IMR-90 (cell line): ENCODE measurements at regions not wholly inside any gene's neighbourhood (a gene's known extent, or its start where the extent isn't known, plus 50 kb on each side); places are given as distances from the start of the nearest gene placed in this dataset.
A peak's percentile ranks its signal among the peaks of the same experiment; 100 is the strongest.

Source experiments
- ATAC-seq: fragments of 200-7000 bp; cut with Tn5 transposase; 2 replicates; pipeline ENCODE4 v1.9.1; 2020; ENCODE audit warnings: low read depth, mild to moderate bottlenecking, moderate library complexity
- BruUV-seq: library from RNA; stranded (reverse); fragments of 400-500 nt; replicated peaks from 2 replicates; lab custom pipeline; 2021; lab: Mats Ljungman, UMichigan
- CTCF ChIA-PET: fragments of 300-600 bp; formaldehyde crosslinking; extraction: SDS; loops from one replicate; lab custom pipeline; 2021; ENCODE audit warnings: antibody characterized with exemption; lab: Yijun Ruan, JAX
- POLR2A ChIA-PET: fragments of 300-600 bp; sonication (Branson Sonifier 250); formaldehyde crosslinking; loops from one replicate; lab custom pipeline; 2022; ENCODE audit warnings: antibody characterized with exemption; ENCODE audit not compliant: unreplicated experiment; lab: Charles Lee
- DNase-seq: peaks from one replicate; pipeline ENCODE4 v3.0.0; 2013
- H2AFZ ChIP-seq: replicated peaks from 2 replicates; pipeline ENCODE3; 2013; ENCODE audit warnings: low read length, mild to moderate bottlenecking; ENCODE audit not compliant: poor library complexity
- H2AK5ac ChIP-seq: 2 replicates; pipeline ENCODE4 v1.6.1; 2013; ENCODE audit warnings: low read depth, low read length, inconsistent platforms
- H2AK9ac ChIP-seq: replicated peaks from 2 replicates; pipeline ENCODE3; 2013; ENCODE audit warnings: mild to moderate bottlenecking, low read depth, low read length, moderate library complexity; ENCODE audit not compliant: poor library complexity
- H2BK120ac ChIP-seq: 2 replicates; pipeline ENCODE4 v1.6.1; 2013; ENCODE audit warnings: low read depth, low read length, inconsistent platforms
- H2BK15ac ChIP-seq: 3 replicates; pipeline ENCODE4 v1.6.1; 2013; ENCODE audit warnings: low read depth, low read length, inconsistent platforms
- H2BK20ac ChIP-seq: 2 replicates; pipeline ENCODE4 v1.6.1; 2013; ENCODE audit warnings: low read depth, mild to moderate bottlenecking, inconsistent platforms, low read length, moderate library complexity
- H2BK5ac ChIP-seq: 2 replicates; pipeline ENCODE4 v1.6.1; 2013; ENCODE audit warnings: mild to moderate bottlenecking, low read depth, low read length, inconsistent platforms; ENCODE audit not compliant: poor library complexity, severe bottlenecking
- H3K14ac ChIP-seq: replicated peaks from 2 replicates; pipeline ENCODE4 v1.6.1; 2013; ENCODE audit warnings: low read depth, low read length, inconsistent platforms
- H3K18ac ChIP-seq: 2 replicates; pipeline ENCODE4 v1.6.1; 2013; ENCODE audit warnings: low read depth, low read length, control low read depth
- H3K23ac ChIP-seq: 2 replicates; pipeline ENCODE4 v1.6.1; 2013; ENCODE audit warnings: low read depth, low read length, inconsistent platforms
- H3K27ac ChIP-seq: 2 replicates; pipeline ENCODE4 v1.5.1; 2013; ENCODE audit warnings: mild to moderate bottlenecking, control low read depth, low read length; ENCODE audit not compliant: insufficient read depth
- H3K27me3 ChIP-seq: 2 replicates; pipeline ENCODE4 v1.6.1; 2013; ENCODE audit warnings: low read length; ENCODE audit not compliant: control insufficient read depth, insufficient read depth
- H3K36me3 ChIP-seq: 2 replicates; pipeline ENCODE4 v1.6.1; 2013; ENCODE audit warnings: low read length, mixed read lengths; ENCODE audit not compliant: control insufficient read depth, insufficient read depth
- H3K4ac ChIP-seq: 2 replicates; pipeline ENCODE4 v1.6.1; 2013; ENCODE audit warnings: low read depth, low read length, inconsistent platforms
- H3K4me1 ChIP-seq: 2 replicates; pipeline ENCODE4 v1.6.1; 2013; ENCODE audit warnings: low read length, mixed read lengths; ENCODE audit not compliant: control insufficient read depth, insufficient read depth
- H3K4me2 ChIP-seq: 2 replicates; pipeline ENCODE4 v1.6.1; 2013; ENCODE audit warnings: low read depth, mild to moderate bottlenecking, control low read depth, low read length, moderate library complexity
- H3K4me3 ChIP-seq: 2 replicates; pipeline ENCODE4 v1.5.1; 2013; ENCODE audit warnings: low read depth, mild to moderate bottlenecking, control low read depth, low read length, moderate library complexity; ENCODE audit not compliant: insufficient read depth
- H3K56ac ChIP-seq: 2 replicates; pipeline ENCODE4 v1.6.1; 2013; ENCODE audit warnings: low read length, inconsistent platforms; ENCODE audit not compliant: insufficient read depth; ENCODE audit errors: extremely low read depth
- H3K79me1 ChIP-seq, 2 experiments: 2 replicates each; pipeline ENCODE4 v1.6.1; 2013; ENCODE audit warnings: low read length in 2 of 2, inconsistent platforms in 1 of 2, low read depth in 1 of 2
- H3K9ac ChIP-seq: 2 replicates; pipeline ENCODE4 v1.6.1; 2013; ENCODE audit warnings: low read depth, low read length, control low read depth
- H3K9me1 ChIP-seq: 2 replicates; pipeline ENCODE4 v1.6.1; 2013; ENCODE audit warnings: low read length, inconsistent platforms; ENCODE audit not compliant: insufficient read depth
- H3K9me3 ChIP-seq: 2 replicates; pipeline ENCODE4 v1.6.1; 2013; ENCODE audit warnings: low read length; ENCODE audit not compliant: control insufficient read depth, insufficient read depth
- H4K20me1 ChIP-seq: 2 replicates; pipeline ENCODE4 v1.6.1; 2013; ENCODE audit warnings: low read length, inconsistent platforms; ENCODE audit not compliant: insufficient read depth
- H4K5ac ChIP-seq: 2 replicates; pipeline ENCODE4 v1.6.1; 2013; ENCODE audit warnings: mild to moderate bottlenecking, low read depth, low read length, control low read depth
- H4K8ac ChIP-seq, 2 experiments: 2 replicates each; pipeline ENCODE4 v1.6.1; 2013; ENCODE audit warnings: low read depth in 2 of 2, low read length in 2 of 2, control low read depth in 1 of 2, inconsistent platforms in 1 of 2
- H4K91ac ChIP-seq: 2 replicates; pipeline ENCODE4 v1.6.1; 2013; ENCODE audit warnings: low read depth, low read length, inconsistent platforms; ENCODE audit not compliant: insufficient read depth
- BHLHE40 ChIP-seq: fragments of 150-350 bp; IDR thresholded peaks from 2 replicates; pipeline ENCODE4 v1.6.1; 2016; ENCODE audit warnings: mild to moderate bottlenecking, low read depth, low read length
- CEBPB ChIP-seq: IDR thresholded peaks from 2 replicates; pipeline ENCODE4 v1.6.1; 2012; ENCODE audit warnings: low read depth, low read length, improper control_type of control experiment
- CHD1 ChIP-seq: IDR thresholded peaks from 2 replicates; pipeline ENCODE4 v1.6.1; 2012; ENCODE audit warnings: low read depth, low read length, improper control_type of control experiment
- CTCF ChIP-seq: conservative IDR thresholded peaks from 2 replicates; pipeline ENCODE4 v1.5.1; 2012; ENCODE audit warnings: mild to moderate bottlenecking, low read depth, low read length, improper control_type of control experiment
- ELK1 ChIP-seq: fragments of 150-350 bp; IDR thresholded peaks from 2 replicates; pipeline ENCODE4 v1.6.1; 2016; ENCODE audit warnings: low read depth, mild to moderate bottlenecking, low read length, moderate library complexity, borderline replicate concordance
- FOS ChIP-seq: fragments of 150-350 bp; IDR thresholded peaks from 2 replicates; pipeline ENCODE4 v1.6.1; 2016; ENCODE audit warnings: low read depth, low read length
- MAFK ChIP-seq: IDR thresholded peaks from 2 replicates; pipeline ENCODE4 v1.6.1; 2012; ENCODE audit warnings: low read depth, low read length, improper control_type of control experiment
- MAZ ChIP-seq: IDR thresholded peaks from 2 replicates; pipeline ENCODE4 v1.6.1; 2012; ENCODE audit warnings: low read depth, mild to moderate bottlenecking, low read length, improper control_type of control experiment, moderate library complexity, borderline replicate concordance
- MXI1 ChIP-seq: IDR thresholded peaks from 2 replicates; pipeline ENCODE4 v1.6.1; 2012; ENCODE audit warnings: low read depth, mild to moderate bottlenecking, low read length, moderate library complexity, borderline replicate concordance
- NFE2L2 ChIP-seq: fragments of 150-350 bp; IDR thresholded peaks from 2 replicates; pipeline ENCODE4 v1.6.1; 2016; ENCODE audit warnings: low read depth, mild to moderate bottlenecking, low read length
- SMC3 ChIP-seq: fragments of 150-350 bp; IDR thresholded peaks from 2 replicates; pipeline ENCODE4 v1.6.1; 2016; ENCODE audit warnings: low read depth, mild to moderate bottlenecking, antibody characterized with exemption, low read length, moderate library complexity
- USF2 ChIP-seq: fragments of 150-350 bp; IDR thresholded peaks from 2 replicates; pipeline ENCODE4 v1.6.1; 2017; ENCODE audit warnings: mild to moderate bottlenecking, antibody characterized with exemption, low read length, low read depth
- WGBS, 2 experiments: methylation state at CpG; one replicate each; pipeline versions ENCODE4 v1.1.5 to v1.1.7; 2013; ENCODE audit warnings: missing lambda C conversion rate in 2 of 2; ENCODE audit not compliant: insufficient read length in 1 of 2; ENCODE audit errors: extremely low coverage in 2 of 2; 5-methylcytosine and 5-hydroxymethylcytosine counted together
- dilution Hi-C: fragments of 300-500 bp; cut with HindIII; formaldehyde crosslinking; loops from one replicate; pipeline ENCODE4 v1.14.3; 2018; ENCODE audit warnings: low sequenced_read_pairs; ENCODE audit not compliant: unreplicated experiment
- in situ Hi-C: fragments of 300-500 bp; cut with MboI; formaldehyde crosslinking; loops from 3 replicates; pipeline ENCODE4 v1.14.3; 2019; ENCODE audit warnings: low sequenced_read_pairs, inconsistent platforms, mixed read lengths
- intact Hi-C: fragments of 100-400 bp; cut with micrococcal nuclease; formaldehyde crosslinking; loops from 2 replicates; pipeline ENCODE4 v1.10.0; 2022

- Histone ChIP-seq H2BK15ac (no peak overlapping the region), H2BK5ac (no peak overlapping the region), H2BK120ac (peak overlapping the region; percentile 73), H4K91ac (no peak overlapping the region), H4K5ac (no peak overlapping the region), H2AK5ac (no peak overlapping the region), H3K36me3 (no peaks in the 10 kb centered on the region), H4K20me1 (no peaks in the 10 kb centered on the region), H3K27me3 (no peaks in the 10 kb centered on the region), H3K14ac (peak overlapping the region; percentile 52; the same call in 1 of the 2 replicates), H3K4me2 (no peak overlapping the region), H3K9ac (no peak overlapping the region), H3K56ac (no peak overlapping the region), H2AFZ (peak overlapping the region; percentile 5), H3K9me3 (no peaks in the 10 kb centered on the region), H3K27ac (no peak overlapping the region), H3K4ac (peak overlapping the region; percentile 81; the same call in 1 of the 2 replicates), H3K23ac (peak overlapping the region; percentile 38; the same call in 1 of the 2 replicates), H2BK20ac (peak overlapping the region; percentile 74; the same call in 1 of the 2 replicates), H3K4me3 (no peak overlapping the region), H3K9me1 (0 out of 2 replicates have a peak, but pooled peaks cover 7% of the 10 kb centered on the region), H3K4me1 (peaks cover 13% of the 10 kb centered on the region), H3K79me1 (no peaks in the 10 kb centered on the region), H3K18ac (no peak overlapping the region), H4K8ac (peak overlapping the region in 1 of 2 experiments; percentile 58; a peak in 2 of 4 replicates), H2AK9ac (no peak overlapping the region)
- no TSS peak for BruUV-seq
- intact Hi-C loops (no loop called here), dilution Hi-C loops (no loop called here), in situ Hi-C loops (no loop called here)
- no CpG with 5 or more reads among the region's 2 CpGs for WGBS, 2 experiments
- ChIA-PET POLR2A (no interaction called here), CTCF (no interaction called here)
- ATAC-seq (no peak), DNase-seq (no peak)
- TF ChIP-seq ELK1 (no peak), MAFK (no peak), CHD1 (no peak), MXI1 (no peak), SMC3 (no peak), USF2 (no peak), NFE2L2 (no peak), FOS (no peak), BHLHE40 (no peak), CEBPB (no peak), CTCF (no peak), MAZ (no peak)
Observed at GRCh38 chr5:34410411-34411139, 245.6 kb upstream of the RAI14 start.
